ENCODE measurements at regions not wholly inside any gene's neighbourhood (a gene's known extent, or its start where the extent isn't known, plus 50 kb on each side); places are given as distances from the start of the nearest gene placed in this dataset.

DNA sequence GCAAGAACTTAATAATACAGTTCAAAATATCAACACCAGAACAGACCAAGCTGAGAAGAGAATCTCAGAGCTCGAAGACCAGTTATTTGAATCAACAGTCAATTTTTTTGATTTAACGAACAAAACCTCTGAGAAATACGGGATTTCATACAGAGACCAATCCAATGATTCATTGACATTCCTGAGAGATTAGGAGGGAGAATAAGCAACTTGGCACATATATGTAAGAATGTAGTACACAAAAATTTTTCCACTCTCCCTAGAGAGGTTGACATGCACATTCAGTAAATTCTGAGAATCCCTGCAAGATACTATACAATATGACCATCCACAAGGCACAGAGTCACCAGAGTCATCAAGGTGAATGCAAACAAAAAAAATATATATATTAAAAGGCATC, 1577.3 kb upstream of the C9orf72 start:
- Histone ChIP-seq H3K56ac (ENCODE audit: extremely low read depth, insufficient read depth, low read length) (no peak overlapping the region), H3K79me1 (ENCODE audit: low read depth in 1 of 2, low read length in 2 of 2) (no peaks in the 10 kb centered on the region), H3K4ac (ENCODE audit: low read depth, low read length) (no peak overlapping the region), H3K9ac (ENCODE audit: low read depth, low read length) (no peak overlapping the region), H2AFZ (replicated peaks; ENCODE audit: low read length, poor library complexity) (no peak overlapping the region), H2AK5ac (ENCODE audit: low read depth, low read length) (no peak overlapping the region), H3K27ac (ENCODE audit: insufficient read depth, low read length) (no peak overlapping the region), H2AK9ac (replicated peaks; ENCODE audit: low read depth, low read length, poor library complexity) (no peak overlapping the region), H2BK120ac (ENCODE audit: low read depth, low read length) (no peak overlapping the region), H3K4me2 (ENCODE audit: low read depth, low read length) (no peak overlapping the region), H3K4me1 (ENCODE audit: control insufficient read depth, insufficient read depth, low read length) (no peaks in the 10 kb centered on the region), H2BK5ac (ENCODE audit: low read depth, low read length, poor library complexity, severe bottlenecking) (no peak overlapping the region), H4K8ac (ENCODE audit: low read depth in 2 of 2, low read length in 2 of 2) (no peak overlapping the region), H3K36me3 (ENCODE audit: control insufficient read depth, insufficient read depth, low read length) (no peaks in the 10 kb centered on the region), H3K18ac (ENCODE audit: low read depth, low read length) (no peak overlapping the region), H3K14ac (replicated peaks; ENCODE audit: low read depth, low read length) (no peak overlapping the region), H3K4me3 (ENCODE audit: insufficient read depth, low read depth, low read length) (no peak overlapping the region), H3K9me1 (ENCODE audit: insufficient read depth, low read length) (no peaks in the 10 kb centered on the region), H3K9me3 (ENCODE audit: control insufficient read depth, insufficient read depth, low read length) (peaks cover 6% of the 10 kb centered on the region), H3K23ac (ENCODE audit: low read depth, low read length) (no peak overlapping the region), H4K91ac (ENCODE audit: insufficient read depth, low read depth, low read length) (no peak overlapping the region), H2BK20ac (ENCODE audit: low read depth, low read length) (no peak overlapping the region), H4K20me1 (ENCODE audit: insufficient read depth, low read length) (no peaks in the 10 kb centered on the region), H2BK15ac (ENCODE audit: low read depth, low read length) (no peak overlapping the region), H4K5ac (ENCODE audit: low read depth, low read length) (no peak overlapping the region), H3K27me3 (ENCODE audit: control insufficient read depth, insufficient read depth, low read length) (no peaks in the 10 kb centered on the region)
- no peak for DNase-seq
- BruUV-seq (replicated peaks) = no TSS peak
- in situ Hi-C loops (cut with MboI; ENCODE audit: low sequenced_read_pairs) (no loop called here), intact Hi-C loops (cut with micrococcal nuclease) (no loop called here), dilution Hi-C loops (cut with HindIII; ENCODE audit: low sequenced_read_pairs, unreplicated experiment) (no loop called here)
- TF ChIP-seq SMC3 (IDR thresholded peaks at IDR 0.05; ENCODE audit: low read depth, low read length) = no peak
- no peak for TF ChIP-seq FOS (IDR thresholded peaks at IDR 0.05; ENCODE audit: low read depth, low read length)
- no peak for TF ChIP-seq RAD21 (IDR thresholded peaks at IDR 0.05; ENCODE audit: low read length)
- no peak for TF ChIP-seq POLR2A (IDR thresholded peaks at IDR 0.05; ENCODE audit: low read depth, low read length)
- no peak for TF ChIP-seq BHLHE40 (IDR thresholded peaks at IDR 0.05; ENCODE audit: low read depth, low read length)
- no peak for TF ChIP-seq MAFK (IDR thresholded peaks at IDR 0.05; ENCODE audit: low read depth, low read length)
- no peak for TF ChIP-seq MAZ (IDR thresholded peaks at IDR 0.05; ENCODE audit: borderline replicate concordance, low read depth, low read length)
- TF ChIP-seq, protein P1, sequence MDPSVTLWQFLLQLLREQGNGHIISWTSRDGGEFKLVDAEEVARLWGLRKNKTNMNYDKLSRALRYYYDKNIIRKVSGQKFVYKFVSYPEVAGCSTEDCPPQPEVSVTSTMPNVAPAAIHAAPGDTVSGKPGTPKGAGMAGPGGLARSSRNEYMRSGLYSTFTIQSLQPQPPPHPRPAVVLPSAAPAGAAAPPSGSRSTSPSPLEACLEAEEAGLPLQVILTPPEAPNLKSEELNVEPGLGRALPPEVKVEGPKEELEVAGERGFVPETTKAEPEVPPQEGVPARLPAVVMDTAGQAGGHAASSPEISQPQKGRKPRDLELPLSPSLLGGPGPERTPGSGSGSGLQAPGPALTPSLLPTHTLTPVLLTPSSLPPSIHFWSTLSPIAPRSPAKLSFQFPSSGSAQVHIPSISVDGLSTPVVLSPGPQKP (IDR thresholded peaks at IDR 0.05; ENCODE audit: borderline replicate concordance, low read depth, low read length) = no peak
- no peak for TF ChIP-seq NFE2L2 (IDR thresholded peaks at IDR 0.05; ENCODE audit: low read depth, low read length)
- no peak for TF ChIP-seq RCOR1 (IDR thresholded peaks at IDR 0.05; ENCODE audit: insufficient replicate concordance, low read length)
- TF ChIP-seq MXI1 (IDR thresholded peaks at IDR 0.05; ENCODE audit: borderline replicate concordance, low read depth, low read length) = no peak
- TF ChIP-seq, protein P2, sequence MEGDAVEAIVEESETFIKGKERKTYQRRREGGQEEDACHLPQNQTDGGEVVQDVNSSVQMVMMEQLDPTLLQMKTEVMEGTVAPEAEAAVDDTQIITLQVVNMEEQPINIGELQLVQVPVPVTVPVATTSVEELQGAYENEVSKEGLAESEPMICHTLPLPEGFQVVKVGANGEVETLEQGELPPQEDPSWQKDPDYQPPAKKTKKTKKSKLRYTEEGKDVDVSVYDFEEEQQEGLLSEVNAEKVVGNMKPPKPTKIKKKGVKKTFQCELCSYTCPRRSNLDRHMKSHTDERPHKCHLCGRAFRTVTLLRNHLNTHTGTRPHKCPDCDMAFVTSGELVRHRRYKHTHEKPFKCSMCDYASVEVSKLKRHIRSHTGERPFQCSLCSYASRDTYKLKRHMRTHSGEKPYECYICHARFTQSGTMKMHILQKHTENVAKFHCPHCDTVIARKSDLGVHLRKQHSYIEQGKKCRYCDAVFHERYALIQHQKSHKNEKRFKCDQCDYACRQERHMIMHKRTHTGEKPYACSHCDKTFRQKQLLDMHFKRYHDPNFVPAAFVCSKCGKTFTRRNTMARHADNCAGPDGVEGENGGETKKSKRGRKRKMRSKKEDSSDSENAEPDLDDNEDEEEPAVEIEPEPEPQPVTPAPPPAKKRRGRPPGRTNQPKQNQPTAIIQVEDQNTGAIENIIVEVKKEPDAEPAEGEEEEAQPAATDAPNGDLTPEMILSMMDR (conservative IDR thresholded peaks at IDR 0.05; ENCODE audit: low read depth, low read length) = no peak
- no peak for TF ChIP-seq CHD1 (IDR thresholded peaks at IDR 0.05; ENCODE audit: low read depth, low read length)
- no peak for TF ChIP-seq RFX5 (IDR thresholded peaks at IDR 0.05; ENCODE audit: low read depth, low read length)
- TF ChIP-seq CEBPB (IDR thresholded peaks at IDR 0.05; ENCODE audit: low read depth, low read length) = no peak
- TF ChIP-seq, protein P3, sequence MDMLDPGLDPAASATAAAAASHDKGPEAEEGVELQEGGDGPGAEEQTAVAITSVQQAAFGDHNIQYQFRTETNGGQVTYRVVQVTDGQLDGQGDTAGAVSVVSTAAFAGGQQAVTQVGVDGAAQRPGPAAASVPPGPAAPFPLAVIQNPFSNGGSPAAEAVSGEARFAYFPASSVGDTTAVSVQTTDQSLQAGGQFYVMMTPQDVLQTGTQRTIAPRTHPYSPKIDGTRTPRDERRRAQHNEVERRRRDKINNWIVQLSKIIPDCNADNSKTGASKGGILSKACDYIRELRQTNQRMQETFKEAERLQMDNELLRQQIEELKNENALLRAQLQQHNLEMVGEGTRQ (IDR thresholded peaks at IDR 0.05; ENCODE audit: low read depth, low read length) = no peak
- no peak for ATAC-seq (ENCODE audit: low read depth)
- ChIA-PET POLR2A (ENCODE audit: unreplicated experiment) (no interaction called here), CTCF (no interaction called here)
- WGBS, 2 experiments (ENCODE audit: extremely low coverage in 2 of 2, insufficient read length in 1 of 2) = no CpG with 5 or more reads among the region's 3 CpGs
